HG03280 (cell line): ENCODE measurements at regions not wholly inside any gene's neighbourhood (a gene's known extent, or its start where the extent isn't known, plus 50 kb on each side); places are given as distances from the start of the nearest gene placed in this dataset.

Experiments
- ATAC-seq: cut with Tn5 transposase; IDR thresholded peaks from one replicate; pipeline ENCODE4 v1.9.1; 2021; ENCODE audit warnings: mild to moderate bottlenecking, moderate library complexity; ENCODE audit not compliant: unreplicated experiment

GRCh38 chr5:58403822-58404433 is 56.0 kb downstream of the PLK2 start:
- ATAC-seq, result no peak

DNA sequence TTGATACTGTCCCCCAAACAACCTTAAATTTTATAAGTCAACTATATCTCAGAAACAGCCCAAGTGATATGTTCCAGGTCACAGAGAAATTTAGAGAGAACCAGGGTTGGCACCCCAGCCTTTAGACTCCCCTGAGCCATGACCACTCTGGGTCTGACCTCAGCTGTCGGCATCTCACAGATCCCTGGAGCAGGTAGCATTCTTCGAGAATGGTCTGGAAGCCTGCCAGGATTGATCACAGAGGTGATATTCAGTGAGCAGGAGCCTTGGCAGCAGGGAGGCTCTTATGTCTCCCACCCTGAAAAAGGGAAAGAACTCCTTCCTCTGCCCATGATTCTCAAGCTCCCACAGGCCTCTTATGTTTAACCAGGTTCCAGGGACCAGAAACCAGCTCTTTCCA is 58.2 kb downstream of the PLK2 start:
- no peak for ATAC-seq

DNA sequence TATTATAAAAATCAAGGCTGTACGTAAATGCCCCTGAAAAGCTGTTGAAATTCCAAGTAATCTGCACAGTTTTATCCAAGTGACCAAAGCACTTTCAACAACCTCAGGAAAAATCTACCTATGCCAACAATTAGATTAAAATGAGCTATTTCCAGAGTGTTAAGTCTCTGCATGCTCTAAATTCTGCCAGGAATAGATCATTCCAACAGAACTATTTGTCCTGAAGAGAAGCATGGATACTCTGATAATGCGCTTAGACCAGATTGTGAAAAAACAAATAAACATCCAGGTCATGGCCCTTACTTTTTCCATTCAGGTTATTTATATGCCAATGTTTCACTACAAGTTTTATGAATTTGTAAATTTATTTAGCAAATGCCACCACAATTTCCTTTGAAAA is 59.1 kb downstream of the PLK2 start:
- no peak for ATAC-seq

GRCh38 chr5:58399951-58400350 is 59.9 kb downstream of the PLK2 start:
- no peak for ATAC-seq

GRCh38 chr5:58394339-58394738 is 65.5 kb downstream of the PLK2 start:
- ATAC-seq, result no peak

DNA sequence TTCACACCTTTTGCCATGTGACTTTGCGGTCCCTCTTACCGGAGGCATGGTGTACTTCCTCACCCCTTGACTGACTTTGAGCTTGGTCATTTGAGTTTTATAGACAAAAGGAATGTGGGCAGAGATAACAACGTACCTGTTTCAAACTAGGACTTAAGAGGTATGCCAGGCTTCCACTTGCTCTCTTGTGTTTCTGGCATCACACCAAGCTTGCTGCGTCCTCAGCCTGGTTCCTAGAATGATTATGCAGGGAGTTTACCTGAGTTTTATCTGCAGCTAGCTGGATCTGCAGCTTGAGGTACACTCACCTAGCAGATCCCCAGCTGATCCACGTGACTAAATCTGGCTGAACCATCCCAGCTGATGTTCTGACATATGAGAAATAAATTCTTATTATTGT is 66.2 kb downstream of the PLK2 start:
- ATAC-seq, result no peak

GRCh38 chr5:58392496-58392895 is 67.4 kb downstream of the PLK2 start:
- ATAC-seq, result no peak

DNA sequence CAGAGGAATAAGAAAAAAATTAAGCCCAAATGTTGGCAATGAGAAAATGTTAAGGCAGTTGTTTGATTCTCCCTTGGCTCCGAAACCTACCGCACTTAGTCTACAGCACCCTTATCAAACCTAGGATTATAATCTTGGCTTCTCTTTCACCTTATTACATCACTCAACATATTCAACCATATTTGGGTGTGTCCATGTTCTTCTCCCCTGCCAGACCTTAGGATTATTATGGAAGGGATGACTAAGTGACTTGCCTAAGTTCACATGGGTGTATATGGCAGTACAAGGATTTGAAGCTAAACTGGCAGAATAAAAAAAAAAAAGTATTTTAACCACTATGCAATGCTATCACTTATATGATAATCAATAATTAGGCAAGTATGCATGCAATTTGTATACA is 76.4 kb downstream of the PLK2 start:
- ATAC-seq, result no peak

DNA sequence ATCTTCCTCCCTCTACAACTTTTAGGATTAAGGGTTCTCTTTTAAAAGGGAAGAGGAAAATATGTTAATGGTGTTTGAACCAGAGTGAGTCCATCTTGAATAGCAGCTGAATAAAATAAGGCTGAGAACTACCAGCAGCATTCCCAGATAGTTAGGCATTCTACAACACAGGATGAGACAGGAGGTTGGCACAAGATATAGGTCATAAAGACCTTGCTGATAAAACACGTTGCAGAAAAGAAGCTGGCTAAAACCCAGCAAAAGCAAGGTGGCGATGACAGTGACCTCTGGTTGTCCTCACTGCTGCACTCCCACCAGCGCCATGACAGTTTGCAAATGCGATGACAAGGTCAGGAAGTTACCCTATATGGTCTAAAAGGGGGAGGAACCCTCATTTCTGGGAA is 77.8 kb downstream of the PLK2 start:
- no peak for ATAC-seq

- ATAC-seq, result no peak
Measured at GRCh38 chr5:58381566-58381965, 78.3 kb downstream of the PLK2 start.

DNA sequence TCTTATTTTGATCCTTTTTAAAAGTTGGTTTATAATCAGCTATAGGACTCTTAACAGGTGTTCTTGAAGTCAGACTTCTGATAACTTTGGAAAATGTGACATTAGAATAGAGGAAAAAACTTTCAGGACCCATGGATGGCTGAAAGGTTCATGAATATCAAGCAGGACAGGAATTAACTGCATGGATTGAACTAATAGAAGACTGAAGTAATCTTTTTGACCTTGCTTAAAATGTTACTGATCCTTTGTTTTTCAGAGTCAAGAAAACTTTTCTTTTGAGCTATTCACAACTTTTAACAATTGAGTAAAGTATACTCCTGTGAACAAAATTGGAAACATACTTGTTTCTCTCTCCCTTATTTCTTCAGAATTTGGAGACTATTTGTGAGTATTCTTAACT is 79.2 kb downstream of the PLK2 start:
- ATAC-seq, result no peak

GRCh38 chr5:58378613-58379390 is 81.1 kb downstream of the PLK2 start:
- ATAC-seq, result no peak

DNA sequence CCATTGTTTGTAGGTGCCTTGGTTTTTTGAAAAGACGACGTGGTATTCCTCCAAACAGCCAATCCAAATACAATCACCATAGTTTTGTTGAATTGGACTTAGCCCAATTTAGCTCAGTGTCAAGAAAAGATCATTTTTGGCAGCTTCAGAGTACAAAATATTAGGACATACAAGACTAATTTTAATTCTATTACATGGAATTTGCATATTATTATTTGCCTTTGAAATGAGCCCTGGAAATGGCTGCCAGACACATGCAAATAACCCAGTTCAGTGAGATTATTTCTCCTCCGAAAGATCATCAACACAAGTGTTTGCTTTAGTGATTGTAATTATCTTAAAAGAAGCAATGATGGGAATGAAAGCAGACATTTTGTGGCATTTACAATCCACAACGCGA is 89.3 kb downstream of the PLK2 start:
- ATAC-seq, result no peak

DNA sequence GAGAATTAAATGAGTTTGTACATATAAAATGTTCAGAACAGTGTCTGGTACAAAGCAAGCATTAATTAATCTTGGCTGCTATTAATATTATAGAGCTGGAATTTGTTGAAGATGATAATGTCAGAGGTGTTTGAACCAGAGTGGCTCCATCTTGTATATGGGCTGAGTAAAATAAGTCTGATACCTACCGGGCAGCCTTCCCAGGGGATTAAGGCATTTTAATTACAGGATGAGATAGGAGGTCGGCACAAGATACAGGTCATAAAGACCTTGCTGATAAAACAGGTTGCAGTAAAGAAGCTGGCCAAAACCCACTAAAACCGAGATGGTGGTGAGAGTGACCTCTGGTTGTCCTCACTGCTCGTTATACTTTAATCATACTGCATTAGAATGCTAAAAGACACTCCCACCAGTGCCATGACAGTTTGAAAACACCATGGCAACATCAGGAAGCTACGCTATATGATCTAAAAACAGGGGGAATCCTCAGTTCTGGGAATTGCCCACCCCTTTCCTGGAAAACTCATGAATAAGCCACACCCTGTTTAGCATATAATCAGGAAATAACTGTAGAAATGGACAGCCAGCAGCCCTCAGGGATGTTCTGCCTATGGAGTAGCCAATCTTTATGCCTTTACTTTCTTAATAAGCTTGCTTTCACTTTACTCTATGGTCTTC is 90.2 kb downstream of the PLK2 start:
- ATAC-seq, result no peak

- ATAC-seq, result no peak
Measured at GRCh38 chr5:58366461-58366860, 93.4 kb downstream of the PLK2 start.

- ATAC-seq, result no peak
Measured at GRCh38 chr5:58365791-58366190, 94.1 kb downstream of the PLK2 start.

GRCh38 chr5:58363461-58364249 is 96.2 kb downstream of the PLK2 start:
- no peak for ATAC-seq

DNA sequence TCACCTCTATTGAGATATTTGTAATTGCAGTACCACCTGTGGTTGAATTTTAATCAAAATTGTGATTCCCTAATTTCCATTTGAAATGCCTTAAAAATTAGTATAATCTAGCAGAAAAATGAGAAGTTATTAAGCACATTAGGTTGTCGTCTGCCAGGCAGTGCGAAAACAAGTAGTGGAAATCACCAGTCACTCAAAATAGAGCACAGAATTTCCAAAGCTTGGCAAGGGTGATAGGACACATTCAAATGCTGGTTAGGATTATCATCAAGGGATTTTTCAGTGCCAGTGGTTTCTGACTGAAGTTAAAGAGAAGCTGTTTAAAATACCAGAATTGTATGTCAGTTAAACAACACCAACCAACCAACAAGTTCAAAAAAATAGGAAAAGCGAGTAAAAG is 97.8 kb downstream of the PLK2 start:
- no peak for ATAC-seq

DNA sequence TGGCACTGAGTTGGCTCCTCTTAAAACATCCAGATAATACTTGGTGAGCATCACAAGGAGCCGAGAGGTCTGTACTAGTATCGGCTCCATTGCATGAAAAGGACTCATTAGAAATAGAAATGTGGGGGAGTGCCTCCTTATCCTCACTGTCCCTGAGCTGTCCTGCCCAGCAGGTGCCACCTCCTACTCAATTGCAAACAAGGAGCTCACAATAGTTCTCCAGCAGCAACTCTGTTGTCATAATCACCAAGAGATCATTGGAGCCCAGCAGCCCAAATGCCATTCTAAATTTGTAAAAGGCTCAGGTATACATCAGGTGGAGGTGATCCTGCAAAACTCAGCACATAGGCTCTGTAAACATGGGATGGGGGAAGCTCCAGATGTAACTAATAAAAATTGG is 99.1 kb downstream of the PLK2 start:
- no peak for ATAC-seq

DNA sequence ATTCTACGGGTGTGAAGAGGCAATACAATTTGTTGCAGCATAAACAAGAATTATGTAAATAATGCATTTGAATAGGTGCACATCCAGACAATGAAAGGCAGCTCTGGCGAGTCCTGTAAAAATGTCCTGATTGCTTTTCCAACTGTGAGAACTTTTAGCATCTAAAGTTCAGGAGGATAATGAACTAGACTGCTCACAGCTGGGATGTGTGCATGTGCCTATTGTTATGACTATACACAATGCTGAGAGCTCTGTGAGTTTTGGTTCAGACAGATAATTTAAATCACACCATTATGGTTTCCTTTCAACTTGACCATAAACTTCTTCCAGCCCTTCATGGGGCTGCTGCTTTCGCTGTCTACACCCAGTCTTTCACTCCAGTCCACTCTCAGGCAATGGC is 99.9 kb downstream of the PLK2 start:
- ATAC-seq, result no peak

- no peak for ATAC-seq
Measured at GRCh38 chr5:58358501-58359178, 101.2 kb downstream of the PLK2 start.
